Uterus (tissue), 2 donors: ENCODE measurements at regions not wholly inside any gene's neighbourhood (a gene's known extent, or its start where the extent isn't known, plus 50 kb on each side); places are given as distances from the start of the nearest gene placed in this dataset.

ENCODE experiments used
- CTCF ChIP-seq, 4 experiments: fragments of 200-600 bp in 2 of 4; fragments of 450-650 bp in 2 of 4; sonication (generic) in 2 of 4; IDR thresholded peaks; one replicate each; pipeline ENCODE4 v1.5.1; 2016 to 2019; ENCODE audit warnings: antibody characterized with exemption in 4 of 4, mild to moderate bottlenecking in 2 of 4, moderate library complexity in 1 of 4
- POLR2A ChIP-seq, 2 donors: fragments of 450-650 bp; IDR thresholded peaks; one replicate each; pipeline ENCODE4 v1.6.1; 2016; ENCODE audit warnings: antibody characterized with exemption in 2 of 2, mild to moderate bottlenecking in 1 of 2, moderate library complexity in 1 of 2

- TF ChIP-seq CTCF (IDR thresholded peaks at IDR 0.05) (no peak), POLR2A (IDR thresholded peaks at IDR 0.05) (no peak)
Observed at GRCh38 chr22:27152883-27153282, 495.5 kb downstream of the MIAT start.
